IMR-90 (cell line): ENCODE measurements at regions not wholly inside any gene's neighbourhood (a gene's known extent, or its start where the extent isn't known, plus 50 kb on each side); places are given as distances from the start of the nearest gene placed in this dataset.

ENCODE experiments used
- ATAC-seq: fragments of 200-7000 bp; cut with Tn5 transposase; 2 replicates; pipeline ENCODE4 v1.9.1; 2020; ENCODE audit warnings: low read depth, mild to moderate bottlenecking, moderate library complexity
- BruUV-seq: library from RNA; stranded (reverse); fragments of 400-500 nt; replicated peaks from 2 replicates; lab custom pipeline; 2021; lab: Mats Ljungman, UMichigan
- CTCF ChIA-PET: fragments of 300-600 bp; formaldehyde crosslinking; extraction: SDS; loops from one replicate; lab custom pipeline; 2021; ENCODE audit warnings: antibody characterized with exemption; lab: Yijun Ruan, JAX
- POLR2A ChIA-PET: fragments of 300-600 bp; sonication (Branson Sonifier 250); formaldehyde crosslinking; loops from one replicate; lab custom pipeline; 2022; ENCODE audit warnings: antibody characterized with exemption; ENCODE audit not compliant: unreplicated experiment; lab: Charles Lee
- DNase-seq: peaks from one replicate; pipeline ENCODE4 v3.0.0; 2013
- H2AFZ ChIP-seq: replicated peaks from 2 replicates; pipeline ENCODE3; 2013; ENCODE audit warnings: low read length, mild to moderate bottlenecking; ENCODE audit not compliant: poor library complexity
- H2AK5ac ChIP-seq: 2 replicates; pipeline ENCODE4 v1.6.1; 2013; ENCODE audit warnings: low read depth, low read length, inconsistent platforms
- H2AK9ac ChIP-seq: replicated peaks from 2 replicates; pipeline ENCODE3; 2013; ENCODE audit warnings: mild to moderate bottlenecking, low read depth, low read length, moderate library complexity; ENCODE audit not compliant: poor library complexity
- H2BK120ac ChIP-seq: 2 replicates; pipeline ENCODE4 v1.6.1; 2013; ENCODE audit warnings: low read depth, low read length, inconsistent platforms
- H2BK15ac ChIP-seq: 3 replicates; pipeline ENCODE4 v1.6.1; 2013; ENCODE audit warnings: low read depth, low read length, inconsistent platforms
- H2BK20ac ChIP-seq: 2 replicates; pipeline ENCODE4 v1.6.1; 2013; ENCODE audit warnings: low read depth, mild to moderate bottlenecking, inconsistent platforms, low read length, moderate library complexity
- H2BK5ac ChIP-seq: 2 replicates; pipeline ENCODE4 v1.6.1; 2013; ENCODE audit warnings: mild to moderate bottlenecking, low read depth, low read length, inconsistent platforms; ENCODE audit not compliant: poor library complexity, severe bottlenecking
- H3K14ac ChIP-seq: replicated peaks from 2 replicates; pipeline ENCODE4 v1.6.1; 2013; ENCODE audit warnings: low read depth, low read length, inconsistent platforms
- H3K18ac ChIP-seq: 2 replicates; pipeline ENCODE4 v1.6.1; 2013; ENCODE audit warnings: low read depth, low read length, control low read depth
- H3K23ac ChIP-seq: 2 replicates; pipeline ENCODE4 v1.6.1; 2013; ENCODE audit warnings: low read depth, low read length, inconsistent platforms
- H3K27ac ChIP-seq: 2 replicates; pipeline ENCODE4 v1.5.1; 2013; ENCODE audit warnings: mild to moderate bottlenecking, control low read depth, low read length; ENCODE audit not compliant: insufficient read depth
- H3K27me3 ChIP-seq: 2 replicates; pipeline ENCODE4 v1.6.1; 2013; ENCODE audit warnings: low read length; ENCODE audit not compliant: control insufficient read depth, insufficient read depth
- H3K36me3 ChIP-seq: 2 replicates; pipeline ENCODE4 v1.6.1; 2013; ENCODE audit warnings: low read length, mixed read lengths; ENCODE audit not compliant: control insufficient read depth, insufficient read depth
- H3K4ac ChIP-seq: 2 replicates; pipeline ENCODE4 v1.6.1; 2013; ENCODE audit warnings: low read depth, low read length, inconsistent platforms
- H3K4me1 ChIP-seq: 2 replicates; pipeline ENCODE4 v1.6.1; 2013; ENCODE audit warnings: low read length, mixed read lengths; ENCODE audit not compliant: control insufficient read depth, insufficient read depth
- H3K4me2 ChIP-seq: 2 replicates; pipeline ENCODE4 v1.6.1; 2013; ENCODE audit warnings: low read depth, mild to moderate bottlenecking, control low read depth, low read length, moderate library complexity
- H3K4me3 ChIP-seq: 2 replicates; pipeline ENCODE4 v1.5.1; 2013; ENCODE audit warnings: low read depth, mild to moderate bottlenecking, control low read depth, low read length, moderate library complexity; ENCODE audit not compliant: insufficient read depth
- H3K56ac ChIP-seq: 2 replicates; pipeline ENCODE4 v1.6.1; 2013; ENCODE audit warnings: low read length, inconsistent platforms; ENCODE audit not compliant: insufficient read depth; ENCODE audit errors: extremely low read depth
- H3K79me1 ChIP-seq, 2 experiments: 2 replicates each; pipeline ENCODE4 v1.6.1; 2013; ENCODE audit warnings: low read length in 2 of 2, inconsistent platforms in 1 of 2, low read depth in 1 of 2
- H3K9ac ChIP-seq: 2 replicates; pipeline ENCODE4 v1.6.1; 2013; ENCODE audit warnings: low read depth, low read length, control low read depth
- H3K9me1 ChIP-seq: 2 replicates; pipeline ENCODE4 v1.6.1; 2013; ENCODE audit warnings: low read length, inconsistent platforms; ENCODE audit not compliant: insufficient read depth
- H3K9me3 ChIP-seq: 2 replicates; pipeline ENCODE4 v1.6.1; 2013; ENCODE audit warnings: low read length; ENCODE audit not compliant: control insufficient read depth, insufficient read depth
- H4K20me1 ChIP-seq: 2 replicates; pipeline ENCODE4 v1.6.1; 2013; ENCODE audit warnings: low read length, inconsistent platforms; ENCODE audit not compliant: insufficient read depth
- H4K5ac ChIP-seq: 2 replicates; pipeline ENCODE4 v1.6.1; 2013; ENCODE audit warnings: mild to moderate bottlenecking, low read depth, low read length, control low read depth
- H4K8ac ChIP-seq, 2 experiments: 2 replicates each; pipeline ENCODE4 v1.6.1; 2013; ENCODE audit warnings: low read depth in 2 of 2, low read length in 2 of 2, control low read depth in 1 of 2, inconsistent platforms in 1 of 2
- H4K91ac ChIP-seq: 2 replicates; pipeline ENCODE4 v1.6.1; 2013; ENCODE audit warnings: low read depth, low read length, inconsistent platforms; ENCODE audit not compliant: insufficient read depth
- CEBPB ChIP-seq: IDR thresholded peaks from 2 replicates; pipeline ENCODE4 v1.6.1; 2012; ENCODE audit warnings: low read depth, low read length, improper control_type of control experiment
- CHD1 ChIP-seq: IDR thresholded peaks from 2 replicates; pipeline ENCODE4 v1.6.1; 2012; ENCODE audit warnings: low read depth, low read length, improper control_type of control experiment
- ELK1 ChIP-seq: fragments of 150-350 bp; IDR thresholded peaks from 2 replicates; pipeline ENCODE4 v1.6.1; 2016; ENCODE audit warnings: low read depth, mild to moderate bottlenecking, low read length, moderate library complexity, borderline replicate concordance
- FOS ChIP-seq: fragments of 150-350 bp; IDR thresholded peaks from 2 replicates; pipeline ENCODE4 v1.6.1; 2016; ENCODE audit warnings: low read depth, low read length
- MAFK ChIP-seq: IDR thresholded peaks from 2 replicates; pipeline ENCODE4 v1.6.1; 2012; ENCODE audit warnings: low read depth, low read length, improper control_type of control experiment
- MAZ ChIP-seq: IDR thresholded peaks from 2 replicates; pipeline ENCODE4 v1.6.1; 2012; ENCODE audit warnings: low read depth, mild to moderate bottlenecking, low read length, improper control_type of control experiment, moderate library complexity, borderline replicate concordance
- MXI1 ChIP-seq: IDR thresholded peaks from 2 replicates; pipeline ENCODE4 v1.6.1; 2012; ENCODE audit warnings: low read depth, mild to moderate bottlenecking, low read length, moderate library complexity, borderline replicate concordance
- POLR2A ChIP-seq: IDR thresholded peaks from 2 replicates; pipeline ENCODE4 v1.6.1; 2012; ENCODE audit warnings: mild to moderate bottlenecking, low read depth, low read length
- RAD21 ChIP-seq: IDR thresholded peaks from 2 replicates; pipeline ENCODE4 v1.6.1; 2012; ENCODE audit warnings: low read length, improper control_type of control experiment
- RCOR1 ChIP-seq: IDR thresholded peaks from 2 replicates; pipeline ENCODE4 v1.6.1; 2012; ENCODE audit warnings: mild to moderate bottlenecking, low read length, improper control_type of control experiment; ENCODE audit not compliant: insufficient replicate concordance
- RFX5 ChIP-seq: IDR thresholded peaks from 2 replicates; pipeline ENCODE4 v1.8.0; 2012; ENCODE audit warnings: low read depth, mild to moderate bottlenecking, low read length, moderate library complexity
- SMC3 ChIP-seq: fragments of 150-350 bp; IDR thresholded peaks from 2 replicates; pipeline ENCODE4 v1.6.1; 2016; ENCODE audit warnings: low read depth, mild to moderate bottlenecking, antibody characterized with exemption, low read length, moderate library complexity
- WGBS, 2 experiments: methylation state at CpG; one replicate each; pipeline versions ENCODE4 v1.1.5 to v1.1.7; 2013; ENCODE audit warnings: missing lambda C conversion rate in 2 of 2; ENCODE audit not compliant: insufficient read length in 1 of 2; ENCODE audit errors: extremely low coverage in 2 of 2; 5-methylcytosine and 5-hydroxymethylcytosine counted together
- dilution Hi-C: fragments of 300-500 bp; cut with HindIII; formaldehyde crosslinking; loops from one replicate; pipeline ENCODE4 v1.14.3; 2018; ENCODE audit warnings: low sequenced_read_pairs; ENCODE audit not compliant: unreplicated experiment
- in situ Hi-C: fragments of 300-500 bp; cut with MboI; formaldehyde crosslinking; loops from 3 replicates; pipeline ENCODE4 v1.14.3; 2019; ENCODE audit warnings: low sequenced_read_pairs, inconsistent platforms, mixed read lengths
- intact Hi-C: fragments of 100-400 bp; cut with micrococcal nuclease; formaldehyde crosslinking; loops from 2 replicates; pipeline ENCODE4 v1.10.0; 2022
- TF ChIP-seq, protein P1 (sequence below): conservative IDR thresholded peaks from 2 replicates; pipeline ENCODE4 v1.5.1; 2012; ENCODE audit warnings: mild to moderate bottlenecking, low read depth, low read length, improper control_type of control experiment
- TF ChIP-seq, protein P2 (sequence below): fragments of 150-350 bp; IDR thresholded peaks from 2 replicates; pipeline ENCODE4 v1.6.1; 2017; ENCODE audit warnings: mild to moderate bottlenecking, antibody characterized with exemption, low read length, low read depth

GRCh38 chr14:41355866-41356265 is 250.8 kb upstream of the LRFN5 start:
- dilution Hi-C loops, result no loop called here
- Histone ChIP-seq H2BK15ac (no peak overlapping the region), H2BK120ac (no peak overlapping the region), H3K4me1 (no peaks in the 10 kb centered on the region), H3K4me3 (no peak overlapping the region), H3K56ac (no peak overlapping the region), H4K8ac (no peak overlapping the region), H2AK9ac (no peak overlapping the region), H2AFZ (no peak overlapping the region), H3K14ac (no peak overlapping the region), H3K79me1 (no peaks in the 10 kb centered on the region), H3K9ac (no peak overlapping the region), H4K5ac (no peak overlapping the region), H3K18ac (no peak overlapping the region), H2BK5ac (no peak overlapping the region), H3K9me1 (no peaks in the 10 kb centered on the region), H4K91ac (no peak overlapping the region), H2BK20ac (no peak overlapping the region), H3K27ac (no peak overlapping the region), H4K20me1 (no peaks in the 10 kb centered on the region), H3K9me3 (peaks cover 2% of the 10 kb centered on the region; the same call in 1 of the 2 replicates), H2AK5ac (no peak overlapping the region), H3K23ac (no peak overlapping the region), H3K36me3 (no peaks in the 10 kb centered on the region), H3K4me2 (no peak overlapping the region), H3K4ac (no peak overlapping the region), H3K27me3 (no peaks in the 10 kb centered on the region)
- TF ChIP-seq FOS (no peak), RFX5 (no peak), MAZ (no peak), RAD21 (no peak), RCOR1 (no peak), MAFK (no peak), MXI1 (no peak), CHD1 (no peak), ELK1 (no peak), CEBPB (no peak), POLR2A (no peak), SMC3 (no peak)
- TF ChIP-seq, protein P1, sequence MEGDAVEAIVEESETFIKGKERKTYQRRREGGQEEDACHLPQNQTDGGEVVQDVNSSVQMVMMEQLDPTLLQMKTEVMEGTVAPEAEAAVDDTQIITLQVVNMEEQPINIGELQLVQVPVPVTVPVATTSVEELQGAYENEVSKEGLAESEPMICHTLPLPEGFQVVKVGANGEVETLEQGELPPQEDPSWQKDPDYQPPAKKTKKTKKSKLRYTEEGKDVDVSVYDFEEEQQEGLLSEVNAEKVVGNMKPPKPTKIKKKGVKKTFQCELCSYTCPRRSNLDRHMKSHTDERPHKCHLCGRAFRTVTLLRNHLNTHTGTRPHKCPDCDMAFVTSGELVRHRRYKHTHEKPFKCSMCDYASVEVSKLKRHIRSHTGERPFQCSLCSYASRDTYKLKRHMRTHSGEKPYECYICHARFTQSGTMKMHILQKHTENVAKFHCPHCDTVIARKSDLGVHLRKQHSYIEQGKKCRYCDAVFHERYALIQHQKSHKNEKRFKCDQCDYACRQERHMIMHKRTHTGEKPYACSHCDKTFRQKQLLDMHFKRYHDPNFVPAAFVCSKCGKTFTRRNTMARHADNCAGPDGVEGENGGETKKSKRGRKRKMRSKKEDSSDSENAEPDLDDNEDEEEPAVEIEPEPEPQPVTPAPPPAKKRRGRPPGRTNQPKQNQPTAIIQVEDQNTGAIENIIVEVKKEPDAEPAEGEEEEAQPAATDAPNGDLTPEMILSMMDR, result no peak
- TF ChIP-seq, protein P2, sequence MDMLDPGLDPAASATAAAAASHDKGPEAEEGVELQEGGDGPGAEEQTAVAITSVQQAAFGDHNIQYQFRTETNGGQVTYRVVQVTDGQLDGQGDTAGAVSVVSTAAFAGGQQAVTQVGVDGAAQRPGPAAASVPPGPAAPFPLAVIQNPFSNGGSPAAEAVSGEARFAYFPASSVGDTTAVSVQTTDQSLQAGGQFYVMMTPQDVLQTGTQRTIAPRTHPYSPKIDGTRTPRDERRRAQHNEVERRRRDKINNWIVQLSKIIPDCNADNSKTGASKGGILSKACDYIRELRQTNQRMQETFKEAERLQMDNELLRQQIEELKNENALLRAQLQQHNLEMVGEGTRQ, result no peak
- BruUV-seq, result no TSS peak
- DNase-seq (no peak), ATAC-seq (no peak)
- ChIA-PET POLR2A (no interaction called here), CTCF (no interaction called here)
- WGBS, 2 experiments, result no CpG with 5 or more reads among the region's 3 CpGs
- in situ Hi-C loops, result no loop called here
- intact Hi-C loops, result no loop called here
